ENCODE measurements at regions not wholly inside any gene's neighbourhood (a gene's known extent, or its start where the extent isn't known, plus 50 kb on each side); places are given as distances from the start of the nearest gene placed in this dataset.

- TF ChIP-seq POLR2A (IDR thresholded peaks at IDR 0.05) (no peak), CTCF (IDR thresholded peaks at IDR 0.05) (no peak)
Measured at GRCh38 chr13:85405316-85405897, 393.8 kb downstream of the SLITRK6 start.

Data from adrenal gland (tissue), 5 donors.